DND-41 (cell line): ENCODE measurements at regions not wholly inside any gene's neighbourhood (a gene's known extent, or its start where the extent isn't known, plus 50 kb on each side); places are given as distances from the start of the nearest gene placed in this dataset.

Experiments used
- ATAC-seq: fragments of 200-7000 bp; cut with Tn5 transposase; 3 replicates; pipeline ENCODE4 v1.9.1; 2021; ENCODE audit warnings: low read depth; ENCODE audit not compliant: insufficient read depth
- DNase-seq: peaks from one replicate; pipeline ENCODE4 v3.0.0-alpha.2; 2020
- H2AFZ ChIP-seq: 2 replicates; pipeline ENCODE4 v1.6.0; 2012; ENCODE audit warnings: low read depth, low read length
- H3K27ac ChIP-seq: 2 replicates; pipeline ENCODE4 v1.5.1; 2012; ENCODE audit warnings: low read length, inconsistent platforms
- H3K27me3 ChIP-seq: fragments of 200-600 bp; sonication (generic); 2 replicates; pipeline ENCODE4 v1.6.0; 2012; ENCODE audit warnings: low read length, mild to moderate bottlenecking, inconsistent platforms; ENCODE audit not compliant: insufficient read depth, poor library complexity
- H3K36me3 ChIP-seq: 2 replicates; pipeline ENCODE4 v1.5.1; 2012; ENCODE audit warnings: low read length, inconsistent platforms; ENCODE audit not compliant: insufficient read depth
- H3K4me1 ChIP-seq: 2 replicates; pipeline ENCODE4 v1.5.1; 2012; ENCODE audit warnings: mild to moderate bottlenecking, low read length; ENCODE audit not compliant: insufficient read depth
- H3K4me2 ChIP-seq: 2 replicates; pipeline ENCODE4 v1.6.0; 2012; ENCODE audit warnings: mild to moderate bottlenecking, moderate library complexity, low read length, inconsistent platforms; ENCODE audit not compliant: insufficient read depth
- H3K4me3 ChIP-seq, 2 experiments: fragments of 200-600 bp in 1 of 2; shearing (Covaris generic) in 1 of 2; 2 replicates each; pipeline ENCODE4 v1.5.1; 2012 to 2016; ENCODE audit warnings: inconsistent platforms in 2 of 2, low read length in 2 of 2, mild to moderate bottlenecking in 2 of 2, low read depth in 1 of 2, moderate library complexity in 1 of 2
- H3K79me2 ChIP-seq: 2 replicates; pipeline ENCODE4 v1.6.0; 2012; ENCODE audit warnings: low read length, inconsistent platforms; ENCODE audit not compliant: insufficient read depth
- H3K9ac ChIP-seq: 2 replicates; pipeline ENCODE4 v1.6.0; 2012; ENCODE audit warnings: low read depth, mild to moderate bottlenecking, inconsistent platforms, low read length, moderate library complexity
- H3K9me3 ChIP-seq: 2 replicates; pipeline ENCODE4 v1.5.1; 2012; ENCODE audit warnings: low read length, moderate library complexity, mild to moderate bottlenecking, inconsistent platforms; ENCODE audit not compliant: insufficient read depth, severe bottlenecking
- H4K20me1 ChIP-seq: 2 replicates; pipeline ENCODE4 v1.6.0; 2012; ENCODE audit warnings: low read length; ENCODE audit not compliant: insufficient read depth
- EZH2 ChIP-seq: IDR thresholded peaks from 3 replicates; pipeline ENCODE4 v1.6.1; 2012; ENCODE audit warnings: borderline replicate concordance, low read depth, mild to moderate bottlenecking, moderate library complexity, low read length, inconsistent platforms; ENCODE audit not compliant: severe bottlenecking
- TF ChIP-seq, protein P1 (sequence below): IDR thresholded peaks from 2 replicates; pipeline ENCODE4 v1.5.1; 2012; ENCODE audit warnings: borderline replicate concordance, low read length, moderate library complexity, mild to moderate bottlenecking; ENCODE audit not compliant: poor library complexity, severe bottlenecking; ENCODE audit errors: extremely low read depth

DNA sequence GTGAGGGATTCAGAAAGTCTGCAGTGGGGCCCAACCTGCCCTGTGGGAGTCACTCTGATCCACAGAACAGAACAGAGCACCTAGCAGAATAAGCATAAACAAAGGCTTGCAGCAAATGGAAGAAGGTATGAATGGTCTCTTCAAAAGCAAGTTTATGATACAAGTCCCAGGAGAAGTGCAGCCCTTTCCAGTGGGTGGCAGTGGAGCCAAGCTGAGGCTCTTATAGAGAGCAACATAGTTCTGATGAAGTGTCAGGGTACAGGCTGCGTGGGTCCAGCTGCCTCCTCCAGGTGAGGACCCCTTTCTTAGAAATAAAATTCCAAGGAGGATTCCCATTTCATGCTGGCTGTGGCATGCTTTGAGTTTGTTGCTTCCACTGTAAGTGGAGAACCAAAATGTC lies 88.8 kb upstream of the PAK3 start:
- Histone ChIP-seq H3K9me3 (no peaks in the 10 kb centered on the region), H3K27me3 (no peaks in the 10 kb centered on the region), H3K9ac (no peak overlapping the region), H3K79me2 (no peaks in the 10 kb centered on the region), H3K36me3 (no peaks in the 10 kb centered on the region), H2AFZ (no peak overlapping the region), H3K4me1 (no peaks in the 10 kb centered on the region), H3K4me3 (no peak overlapping the region), H3K4me2 (no peak overlapping the region), H3K27ac (no peak overlapping the region), H4K20me1 (no peaks in the 10 kb centered on the region)
- ATAC-seq (no peak), DNase-seq (no peak)
- TF ChIP-seq, protein P1, sequence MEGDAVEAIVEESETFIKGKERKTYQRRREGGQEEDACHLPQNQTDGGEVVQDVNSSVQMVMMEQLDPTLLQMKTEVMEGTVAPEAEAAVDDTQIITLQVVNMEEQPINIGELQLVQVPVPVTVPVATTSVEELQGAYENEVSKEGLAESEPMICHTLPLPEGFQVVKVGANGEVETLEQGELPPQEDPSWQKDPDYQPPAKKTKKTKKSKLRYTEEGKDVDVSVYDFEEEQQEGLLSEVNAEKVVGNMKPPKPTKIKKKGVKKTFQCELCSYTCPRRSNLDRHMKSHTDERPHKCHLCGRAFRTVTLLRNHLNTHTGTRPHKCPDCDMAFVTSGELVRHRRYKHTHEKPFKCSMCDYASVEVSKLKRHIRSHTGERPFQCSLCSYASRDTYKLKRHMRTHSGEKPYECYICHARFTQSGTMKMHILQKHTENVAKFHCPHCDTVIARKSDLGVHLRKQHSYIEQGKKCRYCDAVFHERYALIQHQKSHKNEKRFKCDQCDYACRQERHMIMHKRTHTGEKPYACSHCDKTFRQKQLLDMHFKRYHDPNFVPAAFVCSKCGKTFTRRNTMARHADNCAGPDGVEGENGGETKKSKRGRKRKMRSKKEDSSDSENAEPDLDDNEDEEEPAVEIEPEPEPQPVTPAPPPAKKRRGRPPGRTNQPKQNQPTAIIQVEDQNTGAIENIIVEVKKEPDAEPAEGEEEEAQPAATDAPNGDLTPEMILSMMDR = no peak
- no peak for TF ChIP-seq EZH2

DNA sequence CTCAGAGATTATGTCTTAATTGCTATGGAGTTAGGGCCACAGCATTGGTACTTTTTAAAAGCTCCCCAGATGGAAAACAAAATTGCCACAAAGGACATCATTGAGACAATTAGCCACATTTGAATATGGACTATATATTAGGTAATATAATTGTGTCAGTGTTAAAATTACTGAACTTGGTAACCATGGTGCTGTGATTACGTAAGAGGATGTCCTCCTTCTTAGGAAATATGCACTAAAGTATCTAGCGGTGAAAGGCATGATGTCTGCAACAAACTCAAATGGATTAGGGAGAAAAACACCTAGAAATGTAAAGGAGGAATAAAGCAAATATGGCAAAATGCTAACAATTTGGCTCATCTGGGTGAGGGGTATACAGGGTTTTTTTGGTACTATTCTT lies 89.9 kb upstream of the PAK3 start:
- no peak overlapping the region for H3K27ac ChIP-seq
- no peaks in the 10 kb centered on the region for H3K79me2 ChIP-seq
- H3K4me3 ChIP-seq = no peak overlapping the region
- DNase-seq (no peak), ATAC-seq (no peak)
- H3K9ac ChIP-seq = no peak overlapping the region
- no peaks in the 10 kb centered on the region for H3K9me3 ChIP-seq
- no peaks in the 10 kb centered on the region for H3K27me3 ChIP-seq
- no peak overlapping the region for H3K4me2 ChIP-seq
- no peaks in the 10 kb centered on the region for H4K20me1 ChIP-seq
- no peaks in the 10 kb centered on the region for H3K36me3 ChIP-seq
- TF ChIP-seq, protein P1 = no peak
- no peak for TF ChIP-seq EZH2
- H3K4me1 ChIP-seq = no peaks in the 10 kb centered on the region
- no peak overlapping the region for H2AFZ ChIP-seq

DNA sequence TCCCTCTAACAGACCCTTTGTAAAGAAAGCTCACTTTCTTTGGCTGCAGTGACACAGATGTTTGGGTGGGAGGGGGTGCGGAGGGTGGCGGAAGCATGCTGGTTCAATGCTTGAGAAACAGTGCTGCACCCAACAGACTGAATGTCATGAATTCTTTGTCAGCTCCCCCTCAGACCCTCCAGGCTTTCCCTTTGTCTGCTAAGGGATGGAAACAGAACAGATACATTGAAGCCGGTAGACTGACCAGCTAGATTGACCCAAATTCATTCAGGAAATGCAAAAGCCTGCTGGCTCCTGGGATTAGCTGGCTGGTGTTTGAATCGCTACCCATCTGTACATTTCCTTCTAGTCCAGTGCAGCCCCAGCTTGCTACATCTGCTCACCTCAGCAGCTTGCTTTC lies 90.8 kb upstream of the PAK3 start:
- no peak overlapping the region for H3K4me2 ChIP-seq
- ATAC-seq = no peak
- no peaks in the 10 kb centered on the region for H3K36me3 ChIP-seq
- H3K9me3 ChIP-seq = no peaks in the 10 kb centered on the region
- H3K4me3 ChIP-seq = no peak overlapping the region
- H3K4me1 ChIP-seq = no peaks in the 10 kb centered on the region
- H3K27me3 ChIP-seq = no peaks in the 10 kb centered on the region
- no peak overlapping the region for H3K9ac ChIP-seq
- TF ChIP-seq, protein P1 = no peak
- TF ChIP-seq EZH2 = no peak
- no peak overlapping the region for H3K27ac ChIP-seq
- H3K79me2 ChIP-seq = no peaks in the 10 kb centered on the region
- no peaks in the 10 kb centered on the region for H4K20me1 ChIP-seq
- no peak for DNase-seq
- no peak overlapping the region for H2AFZ ChIP-seq

DNA sequence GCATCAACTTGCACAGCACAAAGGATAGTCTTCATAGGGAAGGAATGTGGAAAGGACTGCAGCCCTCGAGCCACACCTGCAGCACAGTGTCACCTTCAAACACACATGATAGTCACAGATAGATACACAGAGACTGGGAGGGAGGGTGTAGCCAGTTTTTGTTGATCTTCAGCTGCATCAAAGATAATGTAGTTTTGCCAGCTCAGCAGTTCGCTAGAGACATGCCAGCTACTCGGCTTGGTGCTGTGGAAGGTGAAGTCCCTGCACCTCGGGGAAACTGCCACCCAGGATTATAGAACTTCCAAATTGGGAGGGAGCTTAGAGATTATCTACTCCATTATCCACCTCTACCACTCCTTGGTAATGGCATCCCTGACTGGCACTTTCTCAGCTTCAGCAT lies 92.9 kb upstream of the PAK3 start:
- H3K4me1 ChIP-seq = no peaks in the 10 kb centered on the region
- H3K79me2 ChIP-seq = no peaks in the 10 kb centered on the region
- no peak overlapping the region for H3K27ac ChIP-seq
- no peaks in the 10 kb centered on the region for H3K36me3 ChIP-seq
- no peak overlapping the region for H3K9ac ChIP-seq
- no peak for TF ChIP-seq EZH2
- TF ChIP-seq, protein P1 = no peak
- H3K27me3 ChIP-seq = no peaks in the 10 kb centered on the region
- ATAC-seq (no peak), DNase-seq (no peak)
- no peak overlapping the region for H3K4me3 ChIP-seq
- no peak overlapping the region for H2AFZ ChIP-seq
- no peak overlapping the region for H3K4me2 ChIP-seq
- H4K20me1 ChIP-seq = no peaks in the 10 kb centered on the region
- H3K9me3 ChIP-seq = no peaks in the 10 kb centered on the region
